ENCODE measurements at regions not wholly inside any gene's neighbourhood (a gene's known extent, or its start where the extent isn't known, plus 50 kb on each side); places are given as distances from the start of the nearest gene placed in this dataset.

GRCh38 chr6:88276331-88276730 is 110.2 kb upstream of the CNR1 start:
- no peak overlapping the region for H3K23ac ChIP-seq (ENCODE audit: insufficient read length, low read depth, low read length)
- Mint-ChIP-seq H3K9me3 (peaks cover 3 to 5% of the 10 kb centered on the region in 2 experiments; a peak in 2 of 5 replicates), H3K27ac (no peak overlapping the region), H3K4me3 (no peak overlapping the region), H3K36me3 (ENCODE audit: insufficient read depth in 1 of 3, low read depth in 3 of 3) (peaks cover 0 to 4% (median 0%) of the 10 kb centered on the region in 3 experiments; a peak in 3 of 7 replicates), H3K27me3 (ENCODE audit: low read depth) (no peaks in the 10 kb centered on the region), H3K4me1 (no peaks in the 10 kb centered on the region)
- no peak overlapping the region for H4K5ac ChIP-seq (ENCODE audit: insufficient read length, low read depth, low read length)
- H2BK15ac ChIP-seq (ENCODE audit: low read depth, low read length): no peak overlapping the region
- no peaks in the 10 kb centered on the region for H3K4me1 ChIP-seq (ENCODE audit: insufficient read depth, low read length)
- H3K27me3 ChIP-seq (ENCODE audit: insufficient read depth, low read length): no peaks in the 10 kb centered on the region
- H3K23me2 ChIP-seq (ENCODE audit: insufficient read length, low read depth, low read length, poor library complexity, severe bottlenecking): no peaks in the 10 kb centered on the region
- H2BK5ac ChIP-seq (ENCODE audit: insufficient read length, low read length): no peak overlapping the region
- H3K79me1 ChIP-seq (ENCODE audit: insufficient read depth, low read depth, low read length, poor library complexity, severe bottlenecking): no peaks in the 10 kb centered on the region
- no peak for DNase-seq
- no peaks in the 10 kb centered on the region for H3K79me2 ChIP-seq (ENCODE audit: insufficient read depth, low read length)
- no peak overlapping the region for H2BK120ac ChIP-seq (ENCODE audit: low read depth, low read length, poor library complexity, severe bottlenecking)
- no peak overlapping the region for H4K91ac ChIP-seq (ENCODE audit: insufficient read length, low read depth, low read length)
- no peak overlapping the region for H4K8ac ChIP-seq (replicated peaks; ENCODE audit: insufficient read length, low read depth, low read length)
- no peak overlapping the region for H3K4me2 ChIP-seq (ENCODE audit: insufficient read depth, insufficient read length, low read length)
- no peak overlapping the region for H3K56ac ChIP-seq (ENCODE audit: insufficient read length, low read depth, low read length)
- H2BK12ac ChIP-seq (ENCODE audit: insufficient read length, low read depth, low read length): no peak overlapping the region
- H2BK20ac ChIP-seq (ENCODE audit: low read depth, low read length, poor library complexity, severe bottlenecking): no peak overlapping the region
- no peak overlapping the region for H3K18ac ChIP-seq (ENCODE audit: insufficient read length, low read depth, low read length)
- no peak for TF ChIP-seq CTCF (conservative IDR thresholded peaks at IDR 0.05)
- no CpG with 5 or more reads among the region's 14 CpGs for WGBS (ENCODE audit: extremely low coverage, insufficient read length, low lambda C conversion rate)
- no peak overlapping the region for H3K9ac ChIP-seq (ENCODE audit: extremely low read depth, insufficient read length, low read length)
- H3T11ph ChIP-seq (ENCODE audit: low read length): no peak overlapping the region
- no peak overlapping the region for H3K4ac ChIP-seq (ENCODE audit: low read depth, low read length)
- no peak overlapping the region for H2AFZ ChIP-seq (ENCODE audit: low read length)
- no peak overlapping the region for H3K14ac ChIP-seq (ENCODE audit: insufficient read depth, low read length)
- no peak overlapping the region for H2AK5ac ChIP-seq (ENCODE audit: insufficient read length, low read length)
- no peak overlapping the region for H3K27ac ChIP-seq (ENCODE audit: insufficient read length, low read depth, low read length)
- no peaks in the 10 kb centered on the region for H3K9me3 ChIP-seq (ENCODE audit: control insufficient read depth, low read depth, low read length)
- no peaks in the 10 kb centered on the region for H4K20me1 ChIP-seq (ENCODE audit: control insufficient read depth, insufficient read depth, insufficient read length)

All from H9 (cell line).